ENCODE measurements at regions not wholly inside any gene's neighbourhood (a gene's known extent, or its start where the extent isn't known, plus 50 kb on each side); places are given as distances from the start of the nearest gene placed in this dataset.
A peak's percentile ranks its signal among the peaks of the same experiment; 100 is the strongest.

DNA sequence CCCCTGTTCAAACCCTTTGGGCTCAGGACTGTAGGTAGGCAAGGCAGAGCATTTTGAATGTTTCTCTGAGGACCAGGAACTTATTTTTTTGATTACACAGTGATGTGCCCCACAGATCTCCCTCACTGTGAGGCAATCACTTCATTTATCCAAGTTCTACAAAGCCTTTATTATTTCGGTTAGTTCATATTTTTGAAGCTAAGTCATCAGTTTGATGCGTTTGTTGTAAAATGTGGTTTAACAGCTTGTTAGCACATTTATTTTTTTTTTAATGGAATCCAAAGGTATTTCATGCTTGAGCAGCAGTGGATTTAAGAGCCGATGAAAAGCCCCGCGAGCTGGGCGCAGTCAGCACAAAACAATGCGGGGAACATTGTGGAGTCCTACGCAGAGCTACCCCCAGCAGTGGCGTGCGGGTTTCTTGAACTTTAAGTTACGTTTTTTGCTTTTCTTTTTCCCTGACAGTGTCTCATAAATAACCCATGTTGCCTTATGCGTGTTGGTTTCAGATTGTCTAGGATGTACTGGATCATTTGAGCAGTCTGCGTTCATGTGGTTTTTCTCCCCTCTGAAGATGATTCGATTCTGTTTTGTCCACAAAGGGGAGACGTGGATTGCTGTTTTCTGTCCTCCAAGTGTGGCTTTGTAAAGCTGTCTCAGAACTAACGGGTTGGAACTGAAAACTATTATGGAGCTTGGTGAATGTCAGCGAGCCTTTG is 233.6 kb upstream of the BMP2 start:
- DNase-seq, result no peak

DNA sequence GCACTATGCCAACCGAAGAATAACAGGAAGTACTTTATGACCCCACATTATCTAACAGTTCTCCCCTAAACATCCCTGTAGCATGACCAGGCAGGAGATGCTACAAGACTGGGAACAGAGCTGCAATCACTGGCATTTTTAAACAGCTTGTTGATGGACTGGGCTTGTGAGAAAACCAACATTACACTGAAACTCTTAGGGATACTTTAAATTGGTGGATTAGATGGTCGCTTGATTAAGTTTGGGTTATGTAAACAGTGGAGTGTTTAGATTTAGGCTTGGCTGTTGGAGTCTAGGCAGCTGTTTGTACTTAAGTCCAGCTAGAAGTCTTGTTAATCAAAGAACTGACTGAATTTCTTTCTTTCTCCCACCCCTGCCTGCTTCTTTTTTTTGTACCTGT is 234.1 kb upstream of the BMP2 start:
- peak in 1 of 2 experiments; percentile 8 for DNase-seq

DNA sequence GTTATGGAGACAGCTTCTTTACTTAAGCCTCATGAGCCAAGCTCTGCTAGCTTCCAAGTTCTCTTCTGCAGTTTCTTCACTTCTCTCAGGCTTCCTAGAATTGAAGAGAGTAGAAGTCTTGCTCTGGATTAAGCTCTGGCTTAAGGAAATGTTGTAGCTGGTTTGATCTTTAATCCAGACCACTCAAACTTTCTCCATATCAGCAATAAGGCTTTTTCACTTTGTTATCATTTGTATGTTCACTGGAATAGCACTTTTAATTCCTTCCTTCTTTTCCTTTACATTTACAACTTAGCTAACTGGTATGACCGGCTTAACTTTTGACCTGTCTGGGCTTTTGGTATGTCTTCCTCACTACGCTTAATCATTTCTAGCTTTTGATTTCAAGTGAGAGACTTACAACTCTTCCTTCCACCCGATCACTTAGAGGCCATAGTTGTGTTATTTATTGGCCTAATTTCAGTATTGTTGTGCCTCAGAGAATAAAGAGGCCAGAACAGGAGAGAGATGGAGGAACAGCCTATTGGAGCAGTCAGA is 236.6 kb upstream of the BMP2 start:
- no peak for DNase-seq

DNA sequence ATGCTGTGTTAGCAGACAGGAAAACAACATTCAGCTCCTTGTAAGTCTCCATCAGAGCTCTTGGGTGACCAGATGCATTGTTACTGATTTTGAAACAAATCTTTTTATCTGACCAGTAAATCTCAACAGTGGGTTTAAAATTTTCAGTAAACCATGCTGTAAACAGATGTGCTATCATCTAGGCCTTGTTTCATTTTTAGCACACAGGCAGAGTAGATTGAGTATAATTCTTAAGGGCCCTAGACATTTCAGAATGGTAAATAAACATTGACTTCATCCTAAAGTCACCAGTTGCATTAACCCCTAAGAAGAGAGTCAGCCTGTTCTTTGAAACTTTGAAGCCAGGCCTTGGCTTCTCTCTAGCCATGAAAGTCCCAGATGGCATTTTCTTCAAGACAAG is 237.2 kb upstream of the BMP2 start:
- no peak for DNase-seq

DNA sequence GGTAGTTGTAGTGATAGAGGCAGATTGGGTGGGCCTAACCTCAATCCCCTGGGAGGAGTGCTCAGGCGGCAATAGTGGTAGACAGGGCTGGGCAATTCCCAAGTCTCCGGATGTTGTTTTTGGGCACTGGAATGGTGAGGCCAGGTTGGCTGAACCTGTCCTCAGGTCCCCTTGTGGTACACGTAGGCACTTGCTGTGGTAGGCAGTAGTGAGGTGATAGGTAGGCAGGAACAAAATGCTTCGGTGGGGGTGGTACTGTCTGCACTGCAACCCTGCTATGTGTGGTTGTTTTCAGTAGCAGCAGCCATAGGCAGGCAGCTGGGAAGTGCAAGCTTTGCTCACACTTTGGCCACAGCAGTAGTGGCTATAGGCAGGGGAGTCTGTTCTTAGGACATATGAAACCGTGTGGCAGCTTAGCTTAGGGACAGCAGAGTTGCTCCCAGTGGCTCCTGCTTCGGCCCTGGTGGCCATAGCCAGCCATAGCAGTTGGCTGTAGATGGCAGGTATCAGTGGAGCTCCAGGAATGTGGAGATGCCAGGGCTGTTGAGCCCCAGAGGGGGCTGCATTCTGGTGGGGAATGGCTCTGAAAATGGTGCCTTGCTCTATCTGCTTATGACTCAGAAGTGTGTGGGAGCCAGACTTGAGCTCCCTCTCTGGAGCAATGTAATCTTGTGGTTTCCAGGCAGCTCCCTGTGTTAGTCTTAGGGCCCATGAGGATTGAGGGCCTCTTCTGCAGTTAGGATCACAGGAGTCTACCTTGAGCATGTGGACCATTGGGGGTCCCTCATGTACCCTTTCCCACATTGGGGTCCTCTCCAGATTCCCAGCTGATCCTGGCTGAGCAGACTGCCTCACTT is 241.8 kb upstream of the BMP2 start:
- DNase-seq, result peak in 1 of 2 experiments; percentile 3

DNA sequence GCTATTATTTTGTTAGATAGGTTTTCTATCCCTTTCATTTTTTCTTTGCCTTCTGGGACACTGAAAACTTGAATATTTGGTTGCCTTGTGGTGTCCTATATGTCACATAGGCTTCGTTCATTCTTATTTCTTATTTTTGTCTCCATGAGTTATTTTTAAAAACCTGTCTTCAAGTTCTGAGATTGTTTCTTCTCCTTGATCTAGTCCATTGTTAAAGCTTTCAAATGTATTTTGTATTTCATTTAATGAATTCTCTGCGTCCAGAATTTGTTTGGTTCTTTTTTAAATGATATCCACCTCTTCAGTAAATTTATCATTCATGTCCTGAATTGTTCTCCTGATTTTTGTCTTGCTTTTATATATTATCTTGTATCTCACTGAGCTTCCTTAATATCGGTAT is 243.2 kb upstream of the BMP2 start:
- DNase-seq, result no peak

DNA sequence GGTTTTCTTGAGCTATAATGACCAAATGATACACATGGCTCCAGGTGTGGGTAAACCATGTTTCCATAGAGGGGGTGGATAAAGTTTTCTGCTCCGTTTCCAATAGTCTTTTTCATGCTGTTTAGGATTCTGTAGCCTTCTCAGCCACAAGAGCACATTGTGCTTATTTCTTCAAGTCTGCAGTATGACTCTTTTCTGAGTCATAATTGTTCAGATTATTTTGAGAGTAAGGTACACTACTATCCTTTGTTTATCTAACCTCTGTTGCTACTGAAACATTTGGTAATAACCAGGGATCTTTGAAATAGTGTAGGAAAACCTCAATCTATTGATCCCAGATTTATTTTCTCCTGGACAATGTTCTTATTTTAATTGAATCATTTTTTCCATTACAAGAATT is 247.9 kb upstream of the BMP2 start:
- no peak for DNase-seq

DNA sequence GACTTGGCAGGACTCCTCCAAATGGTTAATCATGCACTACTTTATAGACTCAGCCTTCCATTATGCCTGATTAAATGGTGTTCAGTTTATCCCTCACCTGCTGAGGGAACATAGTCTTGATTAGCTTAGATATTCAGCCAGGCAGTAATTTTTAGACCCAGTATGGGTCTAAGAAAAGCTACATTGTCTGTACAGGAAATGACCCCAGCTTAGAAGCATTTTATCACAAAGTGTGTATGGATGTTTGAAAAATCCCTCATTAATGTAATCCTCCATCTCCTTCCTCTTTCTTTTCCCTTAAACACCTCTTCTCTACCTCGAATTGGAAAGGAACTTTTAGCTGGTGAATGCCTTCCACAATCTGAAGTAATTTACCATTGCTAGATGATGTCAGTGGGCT is 252.2 kb upstream of the BMP2 start:
- DNase-seq, result no peak

DNA sequence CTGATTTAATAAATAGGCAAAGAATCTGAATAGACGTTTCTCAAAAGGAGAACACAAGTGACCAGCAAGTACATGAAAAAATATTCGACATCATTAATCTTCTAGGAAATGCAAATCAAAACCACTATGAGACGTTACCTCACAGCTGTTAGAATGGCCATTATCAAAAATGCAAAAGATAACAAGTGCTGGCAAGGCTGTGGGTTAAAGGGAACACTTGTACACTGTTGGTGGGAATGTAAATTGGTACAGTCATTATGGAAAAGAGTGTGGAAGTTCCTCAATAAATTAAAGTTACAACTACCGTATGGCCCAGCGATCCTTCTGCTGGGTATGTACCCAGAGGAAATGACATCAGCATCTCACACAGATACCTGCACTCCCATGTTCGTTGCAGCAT is 253.9 kb upstream of the BMP2 start:
- DNase-seq, result no peak

DNA sequence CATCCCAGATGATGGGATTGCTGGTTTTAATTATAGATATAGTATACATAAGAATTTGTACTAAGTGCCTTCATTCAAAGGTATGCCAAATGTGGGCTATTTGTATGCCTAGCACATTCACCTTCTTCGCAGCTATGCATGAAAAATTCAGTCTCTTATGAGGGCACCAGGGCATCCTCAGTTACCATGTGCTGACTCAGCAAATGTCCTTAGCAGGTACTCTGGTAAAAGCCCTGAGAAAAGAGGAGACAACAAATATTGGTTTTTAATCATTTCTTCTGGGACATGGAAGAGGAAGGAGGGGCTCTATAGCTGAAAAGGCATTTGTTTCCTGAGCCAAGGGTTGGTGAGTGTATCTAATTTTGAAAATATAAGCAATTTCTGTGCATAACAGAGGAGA is 258.1 kb upstream of the BMP2 start:
- DNase-seq, result no peak

DNA sequence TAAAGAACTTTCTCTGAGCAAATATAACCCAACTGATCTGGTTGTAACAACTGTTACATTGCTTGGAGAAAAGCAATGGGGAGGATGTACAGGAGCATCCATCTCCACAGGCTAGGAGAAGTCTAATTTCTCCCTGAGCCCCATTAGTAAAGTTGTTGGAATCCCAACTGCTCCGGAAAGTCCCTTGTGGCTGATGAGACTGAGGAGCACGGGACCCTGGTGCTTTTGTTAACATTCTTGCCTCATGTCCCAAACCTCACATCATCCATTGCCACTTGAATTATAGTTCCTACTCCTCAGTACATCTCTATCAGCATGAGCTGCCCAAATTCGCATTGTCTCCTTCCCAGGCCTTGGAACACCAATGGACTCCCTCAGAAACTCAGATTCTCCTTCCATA is 260.6 kb upstream of the BMP2 start:
- DNase-seq, result no peak

DNA sequence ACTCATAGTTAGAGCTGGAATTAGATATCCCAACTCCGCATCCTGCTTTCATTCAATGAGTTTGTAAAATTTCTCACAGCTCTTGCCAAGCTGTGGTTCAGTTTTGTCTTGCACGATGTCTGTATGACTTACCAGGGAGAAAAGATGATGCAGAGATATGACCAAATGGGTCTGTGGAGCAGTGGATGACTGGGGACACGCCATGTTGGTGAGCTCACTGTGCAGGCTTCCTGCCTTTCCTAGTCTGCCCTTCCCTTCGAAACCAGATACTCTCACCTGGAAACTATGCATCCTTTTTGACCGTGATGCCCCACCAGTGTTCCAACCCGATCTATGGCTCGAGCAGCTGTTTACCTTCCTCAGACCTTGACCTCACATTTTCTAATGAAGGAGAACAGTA is 262.7 kb upstream of the BMP2 start:
- DNase-seq, result no peak

DNA sequence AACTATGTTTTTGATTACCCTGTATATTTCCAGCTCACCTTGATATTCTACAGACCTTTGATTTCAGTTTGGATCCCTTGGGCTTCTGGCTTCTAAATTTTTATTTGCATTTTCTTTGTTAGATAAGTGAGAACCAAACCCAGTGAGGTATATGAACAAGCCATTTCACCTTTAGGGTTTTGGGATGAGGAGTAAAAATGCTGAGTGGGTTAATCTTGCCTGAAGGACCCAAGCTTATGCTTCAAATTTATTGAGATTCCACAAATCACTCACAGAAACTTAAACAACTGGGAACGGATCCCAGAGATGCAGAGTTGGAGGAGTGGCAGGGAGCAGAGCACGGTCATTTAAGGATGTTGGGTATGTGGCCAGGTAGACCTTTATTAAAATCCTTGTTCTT is 263.3 kb upstream of the BMP2 start:
- DNase-seq, result no peak

DNA sequence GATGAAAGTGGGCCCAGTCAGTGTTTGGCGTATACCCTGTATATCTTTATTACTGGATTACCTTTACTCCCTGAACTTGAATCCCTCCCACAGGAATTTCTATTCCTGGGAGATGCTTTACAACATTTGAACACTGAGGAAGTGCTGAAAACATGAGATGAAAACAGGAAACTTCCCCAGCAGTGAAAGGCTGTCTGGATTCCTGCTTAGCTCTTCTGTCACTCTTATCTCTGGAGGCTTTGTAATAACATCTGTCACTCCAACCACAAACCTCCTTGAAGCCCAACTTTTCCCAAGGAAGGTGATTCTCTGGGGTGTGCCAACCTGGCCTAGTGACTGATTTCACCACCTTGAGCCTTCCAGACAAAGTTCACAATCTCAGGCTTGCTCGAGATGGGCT is 264.5 kb upstream of the BMP2 start:
- no peak for DNase-seq

DNA sequence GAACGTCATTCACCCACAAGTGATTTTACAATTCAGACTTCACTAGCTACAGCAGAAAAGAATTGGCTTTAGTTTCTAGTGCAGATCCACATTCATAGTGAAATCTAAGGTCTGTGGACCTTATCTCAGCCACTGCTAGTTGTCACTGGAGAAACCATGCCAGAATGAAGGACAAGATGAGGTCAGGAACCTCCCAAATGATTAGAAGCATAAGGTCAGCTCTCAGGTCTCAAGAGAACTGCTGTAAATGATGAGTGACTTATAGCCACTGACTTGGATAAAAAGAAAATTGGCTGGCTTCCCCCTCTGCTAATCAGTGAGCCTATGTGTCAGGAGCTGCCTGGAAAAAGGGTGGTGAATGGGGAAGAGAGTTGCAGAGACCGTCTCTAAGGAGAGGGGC is 265.3 kb upstream of the BMP2 start:
- DNase-seq, result no peak

DNA sequence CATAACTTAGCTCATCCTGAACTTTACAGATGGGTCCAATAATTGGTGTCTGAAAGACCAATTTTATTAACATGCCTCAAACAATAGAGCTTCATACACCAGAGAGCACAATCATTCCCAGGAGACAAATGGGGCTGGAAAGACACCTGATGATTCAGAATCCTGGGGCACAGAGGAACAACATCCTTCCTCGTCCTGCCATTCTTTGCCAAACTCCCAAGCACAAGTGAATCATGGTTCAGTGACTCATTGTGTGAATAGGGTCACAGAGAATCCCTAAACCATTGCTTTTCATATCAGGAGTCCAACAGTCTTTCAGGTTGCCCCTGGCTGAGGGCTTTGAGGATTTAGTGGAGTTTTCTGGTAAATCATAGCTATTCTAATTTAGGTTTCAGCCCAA is 266.4 kb upstream of the BMP2 start:
- no peak for DNase-seq

DNA sequence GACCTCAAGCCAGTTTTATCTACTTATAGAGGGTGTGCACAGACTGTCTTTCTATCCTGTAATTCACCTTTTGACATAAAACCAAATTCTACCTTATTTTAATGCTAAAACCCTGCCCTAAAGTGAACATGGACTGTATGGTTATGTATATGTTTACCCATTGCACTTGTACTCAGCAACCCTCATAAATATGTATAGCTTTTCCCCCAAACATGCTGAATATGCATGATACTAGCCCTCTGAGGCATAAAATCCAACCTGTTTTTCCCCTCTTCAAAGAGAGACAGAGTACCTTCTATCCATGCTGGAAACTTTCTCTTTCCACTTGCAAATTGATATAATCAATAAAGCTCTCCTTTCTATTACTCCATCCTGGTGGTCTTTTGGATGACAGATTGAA is 267.9 kb upstream of the BMP2 start:
- DNase-seq, result no peak

DNA sequence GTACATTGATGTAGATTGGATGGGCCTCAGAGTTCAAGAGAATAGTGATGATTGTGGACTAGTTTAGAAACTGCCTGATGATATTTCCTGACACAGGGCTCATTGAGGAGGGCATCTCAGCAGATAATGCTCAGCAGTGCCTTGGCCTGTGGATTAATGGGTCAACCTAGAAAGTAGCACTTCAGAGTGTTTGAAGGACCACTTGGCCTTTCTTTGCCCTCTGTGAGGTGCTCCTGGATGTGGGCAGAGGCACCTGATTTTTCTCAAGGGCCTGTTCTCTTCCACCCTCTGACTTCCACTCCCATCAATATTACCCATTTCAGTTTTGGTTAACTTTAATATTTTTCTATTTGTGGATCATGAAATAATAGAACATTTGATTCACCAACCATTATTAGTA is 270.6 kb upstream of the BMP2 start:
- no peak for DNase-seq

DNA sequence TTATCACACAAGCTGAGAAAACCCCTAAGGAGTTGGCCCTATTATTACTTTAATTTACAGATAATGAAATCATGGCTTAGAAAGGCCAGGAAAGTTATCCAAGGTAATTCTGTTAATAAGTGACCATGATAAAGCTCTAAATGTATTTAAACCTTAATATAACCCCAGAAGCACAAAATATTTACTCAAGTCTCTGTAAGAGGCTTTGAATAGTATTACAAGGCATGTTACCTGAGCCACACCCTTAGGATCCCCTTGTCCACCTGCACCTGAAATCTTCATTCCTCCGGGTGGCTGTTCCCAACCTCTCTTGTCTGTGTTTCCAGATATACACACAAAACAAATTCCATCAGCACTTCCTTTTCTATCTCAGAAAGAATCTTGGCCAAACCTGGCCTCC is 271.6 kb upstream of the BMP2 start:
- DNase-seq, result no peak

DNA sequence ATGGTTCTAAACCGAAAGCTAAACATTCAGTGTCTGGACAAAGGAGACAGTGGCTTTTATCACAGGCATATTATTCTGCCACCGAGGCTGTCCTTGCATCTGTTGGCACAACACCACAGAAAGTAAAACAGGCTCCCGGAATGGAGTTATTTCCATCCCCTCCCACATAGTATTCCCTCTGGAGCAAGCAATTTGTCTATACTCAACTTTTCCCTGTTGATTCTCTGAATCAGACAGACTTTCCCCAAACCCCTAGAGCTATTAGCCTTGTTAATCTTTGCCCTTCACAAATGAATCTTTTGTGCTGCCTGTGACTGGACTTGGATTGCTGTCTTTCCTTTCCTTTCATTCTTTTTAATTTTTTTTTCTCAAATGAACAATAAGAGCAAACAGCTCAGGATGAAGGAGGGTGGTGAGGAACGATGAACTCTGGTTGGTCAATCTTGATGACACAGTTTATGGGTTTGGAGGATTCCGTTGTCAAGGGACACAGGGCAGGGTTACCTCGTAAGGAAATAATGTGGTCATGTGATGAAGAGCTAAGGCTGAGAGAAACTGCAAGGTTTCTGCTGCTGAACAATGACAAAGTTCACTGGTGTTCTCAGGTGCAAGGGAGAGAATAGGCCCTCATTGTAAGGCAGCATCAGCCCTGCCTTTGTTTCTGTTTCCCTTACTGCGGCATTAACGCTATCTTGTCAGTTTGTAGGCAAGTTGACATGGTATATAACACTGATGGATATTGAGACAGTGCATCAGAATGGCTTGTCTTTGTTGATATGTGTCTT is 275.0 kb upstream of the BMP2 start:
- no peak for DNase-seq

DNA sequence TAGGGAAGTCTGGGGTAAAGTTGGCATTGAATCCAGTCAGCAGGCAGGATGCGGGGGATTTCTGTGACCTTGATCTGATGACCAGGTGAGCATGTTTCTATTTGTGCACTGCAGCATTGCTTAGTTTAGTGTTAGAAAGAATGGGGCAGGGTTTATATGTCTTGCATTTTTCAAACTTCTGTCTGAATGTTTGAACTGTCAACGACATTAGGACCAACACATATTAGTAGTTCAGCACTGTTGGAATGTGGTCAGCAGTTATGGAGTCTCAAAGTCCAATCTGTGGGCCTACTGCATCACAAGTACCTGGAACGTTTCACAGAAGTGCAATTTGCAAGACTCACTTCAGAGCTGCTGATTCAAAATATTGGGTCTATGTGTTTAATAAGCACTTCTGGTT is 276.6 kb upstream of the BMP2 start:
- no peak for DNase-seq

DNA sequence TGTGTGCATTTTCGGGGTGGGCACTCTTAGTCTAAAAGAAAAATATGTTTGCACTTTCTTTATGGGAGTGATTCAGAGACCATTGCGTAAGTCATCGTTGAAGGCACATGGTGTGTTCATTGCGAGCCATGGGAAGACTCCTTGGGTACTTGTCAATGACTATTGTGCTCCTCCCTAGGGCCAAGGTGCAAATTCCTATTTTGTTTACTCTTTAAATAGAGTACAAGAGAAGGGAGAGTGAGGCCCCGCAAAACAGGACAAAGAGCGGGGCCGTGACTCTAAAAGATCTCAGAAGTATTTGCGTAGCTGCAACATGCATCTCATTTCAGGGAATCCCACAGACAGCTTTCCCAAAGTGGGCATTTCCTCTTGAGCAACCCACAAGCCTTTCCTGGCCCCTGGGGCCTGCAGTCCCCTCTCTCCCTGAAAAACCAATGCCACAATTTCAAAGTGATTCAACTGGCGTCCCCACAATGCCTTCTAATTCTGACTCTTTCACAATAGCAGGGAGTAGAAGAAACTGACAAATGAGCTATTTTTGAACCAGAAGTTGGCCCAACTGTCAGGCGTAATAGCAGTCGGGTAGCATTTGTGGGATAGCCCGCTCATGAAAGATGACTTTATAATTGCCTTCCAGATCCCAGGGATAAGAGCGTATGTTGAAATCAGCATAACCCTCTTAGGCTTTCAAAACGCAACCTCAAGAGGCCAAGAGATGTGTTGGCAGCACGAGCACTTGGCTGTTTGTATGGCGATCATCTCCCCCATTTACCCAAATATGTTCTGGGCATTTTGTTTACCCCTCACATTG is 277.9 kb upstream of the BMP2 start:
- DNase-seq, result peak; percentile 18 to 33

DNA sequence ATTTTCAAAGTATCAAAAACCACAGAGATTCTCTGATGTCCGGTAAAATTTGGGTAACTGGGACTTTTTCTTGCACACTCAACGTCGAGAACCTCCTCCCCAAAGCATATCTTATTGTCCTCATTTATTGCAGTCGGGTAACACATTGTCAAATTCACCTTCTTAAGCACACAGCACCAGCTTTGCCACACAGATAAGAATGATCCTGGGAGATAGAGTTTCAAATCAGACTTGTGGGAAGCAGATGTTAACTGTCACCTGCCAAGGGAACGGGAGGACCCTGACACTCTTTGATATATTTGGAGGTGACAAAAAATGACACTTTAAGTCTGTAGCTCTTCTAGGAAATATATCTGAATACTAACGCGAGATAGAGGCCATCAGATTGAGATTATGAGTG is 282.1 kb upstream of the BMP2 start:
- no peak for DNase-seq

All from SHP77 (cell line).